ENCODE measurements at regions not wholly inside any gene's neighbourhood (a gene's known extent, or its start where the extent isn't known, plus 50 kb on each side); places are given as distances from the start of the nearest gene placed in this dataset.
"Not testable (repeated sequence)": the region's sequence is repeated elsewhere in the genome, so short reads cannot be mapped to it uniquely, and the experiment has no call there.

- no peak for DNase-seq (ENCODE audit: low read depth, low spot score)
- in situ Hi-C loops (cut with HindIII; ENCODE audit: low pct_unique_long_range_greater_than_20kb, low sequenced_read_pairs) = no loop called here
Observed at GRCh38 chr15:62218841-62219240, 53.8 kb upstream of the C2CD4B start.

GRCh38 chr15:62219799-62220198, 54.7 kb upstream of the C2CD4B start:
- DNase-seq (ENCODE audit: low read depth, low spot score) = peak; percentile 92

GRCh38 chr15:62223020-62223419, 57.9 kb upstream of the C2CD4B start:
- in situ Hi-C loops (cut with HindIII; ENCODE audit: low pct_unique_long_range_greater_than_20kb, low sequenced_read_pairs) = no loop called here
- no peak for DNase-seq (ENCODE audit: low read depth, low spot score)

More at GRCh38 chr15:62219799-62220198, 54.7 kb upstream of the C2CD4B start:
- in situ Hi-C loops (cut with HindIII; ENCODE audit: low pct_unique_long_range_greater_than_20kb, low sequenced_read_pairs) = no loop called here

- no peak for DNase-seq (ENCODE audit: low read depth, low spot score)
- in situ Hi-C loops (cut with HindIII; ENCODE audit: low pct_unique_long_range_greater_than_20kb, low sequenced_read_pairs) = no loop called here
Observed at GRCh38 chr15:62228604-62229003, 63.5 kb upstream of the C2CD4B start.

GRCh38 chr15:62231856-62232255, 66.8 kb upstream of the C2CD4B start:
- DNase-seq (ENCODE audit: low read depth, low spot score) = no peak
- in situ Hi-C loops (cut with HindIII; ENCODE audit: low pct_unique_long_range_greater_than_20kb, low sequenced_read_pairs) = no loop called here

- in situ Hi-C loops (cut with HindIII; ENCODE audit: low pct_unique_long_range_greater_than_20kb, low sequenced_read_pairs) = no loop called here
- no peak for DNase-seq (ENCODE audit: low read depth, low spot score)
Observed at GRCh38 chr15:62240121-62241096, 75.3 kb upstream of the C2CD4B start.

- in situ Hi-C loops (cut with HindIII; ENCODE audit: low pct_unique_long_range_greater_than_20kb, low sequenced_read_pairs) = no loop called here
- peak; percentile 44 for DNase-seq (ENCODE audit: low read depth, low spot score)
Observed at GRCh38 chr15:62241135-62241770, 76.2 kb upstream of the C2CD4B start.

GRCh38 chr15:62242999-62243398, 77.9 kb upstream of the C2CD4B start:
- in situ Hi-C loops (cut with HindIII; ENCODE audit: low pct_unique_long_range_greater_than_20kb, low sequenced_read_pairs) = no loop called here
- DNase-seq (ENCODE audit: low read depth, low spot score) = no peak

GRCh38 chr15:62244762-62245161, 79.7 kb upstream of the C2CD4B start:
- DNase-seq (ENCODE audit: low read depth, low spot score) = no peak
- in situ Hi-C loops (cut with HindIII; ENCODE audit: low pct_unique_long_range_greater_than_20kb, low sequenced_read_pairs) = no loop called here

- no peak for DNase-seq (ENCODE audit: low read depth, low spot score)
- in situ Hi-C loops (cut with HindIII; ENCODE audit: low pct_unique_long_range_greater_than_20kb, low sequenced_read_pairs) = no loop called here
Observed at GRCh38 chr15:62248277-62248984, 83.3 kb upstream of the C2CD4B start.

GRCh38 chr15:62249501-62249900, 84.4 kb upstream of the C2CD4B start:
- in situ Hi-C loops (cut with HindIII; ENCODE audit: low pct_unique_long_range_greater_than_20kb, low sequenced_read_pairs) = no loop called here
- DNase-seq (ENCODE audit: low read depth, low spot score) = no peak

- in situ Hi-C loops (cut with HindIII; ENCODE audit: low pct_unique_long_range_greater_than_20kb, low sequenced_read_pairs) = no loop called here
- DNase-seq (ENCODE audit: low read depth, low spot score) = no peak
Observed at GRCh38 chr15:62250186-62250585, 85.1 kb upstream of the C2CD4B start.

- no peak for DNase-seq (ENCODE audit: low read depth, low spot score)
- in situ Hi-C loops (cut with HindIII; ENCODE audit: low pct_unique_long_range_greater_than_20kb, low sequenced_read_pairs) = no loop called here
Observed at GRCh38 chr15:62250978-62251377, 85.9 kb upstream of the C2CD4B start.

- DNase-seq (ENCODE audit: low read depth, low spot score) = no peak
- in situ Hi-C loops (cut with HindIII; ENCODE audit: low pct_unique_long_range_greater_than_20kb, low sequenced_read_pairs) = no loop called here
Observed at GRCh38 chr15:62253294-62253693, 88.2 kb upstream of the C2CD4B start.

GRCh38 chr15:62254137-62254934, 89.3 kb upstream of the C2CD4B start:
- in situ Hi-C loops (cut with HindIII; ENCODE audit: low pct_unique_long_range_greater_than_20kb, low sequenced_read_pairs) = no loop called here
- peak; percentile 63 for DNase-seq (ENCODE audit: low read depth, low spot score)

- DNase-seq (ENCODE audit: low read depth, low spot score); in situ Hi-C loops (cut with HindIII; ENCODE audit: low pct_unique_long_range_greater_than_20kb, low sequenced_read_pairs): not testable (repeated sequence)
Observed at GRCh38 chr15:62256430-62256829, 91.3 kb upstream of the C2CD4B start.

- no peak for DNase-seq (ENCODE audit: low read depth, low spot score)
- in situ Hi-C loops (cut with HindIII; ENCODE audit: low pct_unique_long_range_greater_than_20kb, low sequenced_read_pairs) = no loop called here
Observed at GRCh38 chr15:62257996-62258521, 93.0 kb upstream of the C2CD4B start.

Data from SK-MEL-5 (cell line).